ENCODE measurements at regions not wholly inside any gene's neighbourhood (a gene's known extent, or its start where the extent isn't known, plus 50 kb on each side); places are given as distances from the start of the nearest gene placed in this dataset.

- TF ChIP-seq CTCF (IDR thresholded peaks at IDR 0.05; ENCODE audit: low read length, missing control alignments): no peak
- no peak overlapping the region for H3K4me3 ChIP-seq (replicated peaks; ENCODE audit: low read depth, low read length)
- no peak for DNase-seq (ENCODE audit: low read depth)
These were observed 339.3 kb downstream of the HRH4 start for GRCh38 chr18:24799720-24800119.

- no peak overlapping the region for H3K4me3 ChIP-seq (replicated peaks; ENCODE audit: low read depth, low read length)
- DNase-seq (ENCODE audit: low read depth): no peak
- TF ChIP-seq CTCF (IDR thresholded peaks at IDR 0.05; ENCODE audit: low read length, missing control alignments): no peak
These were observed 340.6 kb downstream of the HRH4 start for GRCh38 chr18:24801001-24801400.

- TF ChIP-seq CTCF (IDR thresholded peaks at IDR 0.05; ENCODE audit: low read length, missing control alignments): no peak
- DNase-seq (ENCODE audit: low read depth): no peak
- H3K4me3 ChIP-seq (replicated peaks; ENCODE audit: low read depth, low read length): no peak overlapping the region
These were observed 342.0 kb downstream of the HRH4 start for GRCh38 chr18:24802456-24802855.

GRCh38 chr18:24805156-24805555, 344.7 kb downstream of the HRH4 start:
- no peak for TF ChIP-seq CTCF (IDR thresholded peaks at IDR 0.05; ENCODE audit: low read length, missing control alignments)
- no peak for DNase-seq (ENCODE audit: low read depth)
- no peak overlapping the region for H3K4me3 ChIP-seq (replicated peaks; ENCODE audit: low read depth, low read length)

GRCh38 chr18:24809173-24809950, 348.9 kb downstream of the HRH4 start:
- TF ChIP-seq CTCF (IDR thresholded peaks at IDR 0.05; ENCODE audit: low read length, missing control alignments): no peak
- DNase-seq (ENCODE audit: low read depth): no peak
- H3K4me3 ChIP-seq (replicated peaks; ENCODE audit: low read depth, low read length): no peak overlapping the region

- no peak for DNase-seq (ENCODE audit: low read depth)
- H3K4me3 ChIP-seq (replicated peaks; ENCODE audit: low read depth, low read length): no peak overlapping the region
- no peak for TF ChIP-seq CTCF (IDR thresholded peaks at IDR 0.05; ENCODE audit: low read length, missing control alignments)
These were observed 350.3 kb downstream of the HRH4 start for GRCh38 chr18:24810561-24811305.

Data from fibroblast of pulmonary artery (primary cell).